PC-9 (cell line): ENCODE measurements at regions not wholly inside any gene's neighbourhood (a gene's known extent, or its start where the extent isn't known, plus 50 kb on each side); places are given as distances from the start of the nearest gene placed in this dataset.

ENCODE experiments used
- BruUV-seq: library from RNA; stranded (reverse); fragments of 400-500 nt; replicated peaks from 2 replicates; lab custom pipeline; 2021; lab: Mats Ljungman, UMichigan
- CTCF ChIA-PET: fragments of 300-600 bp; sonication (Branson Sonifier 250); formaldehyde crosslinking; loops from one replicate; lab custom pipeline; 2022; ENCODE audit warnings: antibody characterized with exemption; lab: Charles Lee
- POLR2A ChIA-PET: fragments of 300-600 bp; sonication (Branson Sonifier 250); formaldehyde crosslinking; loops from one replicate; lab custom pipeline; 2022; ENCODE audit warnings: antibody characterized with exemption; ENCODE audit not compliant: unreplicated experiment; lab: Charles Lee
- DNase-seq, 2 experiments: peaks; one replicate each; pipeline versions ENCODE4 v3.0.0 to v3.0.0-alpha.2; 2015 to 2022; ENCODE audit warnings: mixed read lengths in 1 of 2
- H2AFZ ChIP-seq: fragments of 200-600 bp; sonication (generic); 2 replicates; pipeline ENCODE4 v1.8.1; 2017; ENCODE audit warnings: antibody characterized with exemption
- H3F3A ChIP-seq: fragments of 200-600 bp; sonication (generic); 2 replicates; pipeline ENCODE4 v1.8.1; 2017; ENCODE audit warnings: antibody characterized with exemption, mild to moderate bottlenecking, low read depth; ENCODE audit not compliant: insufficient read depth
- H3K27ac ChIP-seq: fragments of 200-600 bp; sonication (generic); 2 replicates; pipeline ENCODE4 v1.6.1; 2016; ENCODE audit warnings: mixed run types
- H3K27me3 ChIP-seq: fragments of 200-600 bp; sonication (generic); 2 replicates; pipeline ENCODE4 v1.6.1; 2016; ENCODE audit warnings: low read depth, mixed run types; ENCODE audit not compliant: insufficient read depth
- H3K36me3 ChIP-seq: fragments of 200-600 bp; sonication (generic); 2 replicates; pipeline ENCODE4 v1.6.1; 2016; ENCODE audit warnings: low read depth, mixed run types
- H3K4me1 ChIP-seq: fragments of 200-600 bp; sonication (generic); replicated peaks from 2 replicates; pipeline ENCODE4 v1.6.1; 2016; ENCODE audit warnings: mixed run types; ENCODE audit not compliant: insufficient read depth
- H3K4me2 ChIP-seq: fragments of 200-600 bp; sonication (generic); 2 replicates; pipeline ENCODE4 v1.6.1; 2017; ENCODE audit warnings: mixed run types
- H3K4me3 ChIP-seq: fragments of 200-600 bp; sonication (generic); 2 replicates; pipeline ENCODE4 v1.6.1; 2016; ENCODE audit warnings: mixed run types
- H3K79me2 ChIP-seq: fragments of 200-600 bp; sonication (generic); 2 replicates; pipeline ENCODE4 v1.6.1; 2017; ENCODE audit warnings: low read depth, mixed run types
- H3K9me2 ChIP-seq: fragments of 200-600 bp; sonication (generic); 2 replicates; pipeline ENCODE4 v1.8.1; 2017; ENCODE audit warnings: mild to moderate bottlenecking; ENCODE audit not compliant: insufficient read depth
- H3K9me3 ChIP-seq: fragments of 200-600 bp; sonication (generic); 2 replicates; pipeline ENCODE4 v1.8.1; 2016; ENCODE audit warnings: low read depth; ENCODE audit not compliant: insufficient read depth
- H4K20me1 ChIP-seq: fragments of 200-600 bp; sonication (generic); 2 replicates; pipeline ENCODE4 v1.8.1; 2017; ENCODE audit not compliant: insufficient read depth
- EZH2 ChIP-seq: fragments of 200-600 bp; sonication (generic); IDR thresholded peaks from 2 replicates; pipeline ENCODE4 v1.8.0; 2017; ENCODE audit warnings: antibody characterized with exemption, low read depth
- intact Hi-C: fragments of 100-400 bp; cut with micrococcal nuclease; formaldehyde crosslinking; loops from one replicate; pipeline ENCODE4 v1.10.0; 2022; ENCODE audit not compliant: unreplicated experiment
- TF ChIP-seq, protein P1 (sequence below): fragments of 200-600 bp; sonication (generic); conservative IDR thresholded peaks from 2 replicates; pipeline ENCODE4 v1.6.1; 2017; ENCODE audit warnings: mixed run types, antibody characterized with exemption, mild to moderate bottlenecking, moderate library complexity

DNA sequence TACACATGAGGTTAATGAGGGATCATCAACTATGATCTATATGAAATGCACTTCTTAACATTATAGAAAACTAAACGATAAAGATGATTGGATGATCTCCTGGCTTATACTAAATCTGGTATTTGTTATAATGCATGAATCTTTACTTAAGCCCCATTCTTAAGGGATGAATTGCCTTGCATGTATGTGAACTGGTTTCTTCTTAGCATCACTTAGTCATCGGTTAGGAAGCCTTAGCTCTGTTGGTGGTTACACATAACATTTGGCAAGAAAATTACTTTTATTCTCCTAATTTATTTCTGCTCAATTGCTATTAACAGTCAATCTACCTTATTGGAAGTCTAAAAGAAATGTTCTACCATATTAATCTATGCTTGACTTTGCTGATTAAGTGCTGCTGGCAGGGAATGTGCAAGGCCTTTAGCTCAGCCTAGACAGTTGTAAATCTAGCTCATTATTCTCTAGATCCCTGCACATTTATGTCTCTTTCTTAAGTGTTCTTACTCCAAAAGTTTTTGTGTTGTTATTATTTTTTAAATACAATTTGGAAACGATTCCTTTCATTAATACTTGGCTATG, 356.0 kb downstream of the ZPLD1 start:
- H3K9me2 ChIP-seq: peaks cover 3% of the 10 kb centered on the region; the same call in 1 of the 2 replicates
- POLR2A ChIA-PET: no interaction called here
- TF ChIP-seq, protein P1, sequence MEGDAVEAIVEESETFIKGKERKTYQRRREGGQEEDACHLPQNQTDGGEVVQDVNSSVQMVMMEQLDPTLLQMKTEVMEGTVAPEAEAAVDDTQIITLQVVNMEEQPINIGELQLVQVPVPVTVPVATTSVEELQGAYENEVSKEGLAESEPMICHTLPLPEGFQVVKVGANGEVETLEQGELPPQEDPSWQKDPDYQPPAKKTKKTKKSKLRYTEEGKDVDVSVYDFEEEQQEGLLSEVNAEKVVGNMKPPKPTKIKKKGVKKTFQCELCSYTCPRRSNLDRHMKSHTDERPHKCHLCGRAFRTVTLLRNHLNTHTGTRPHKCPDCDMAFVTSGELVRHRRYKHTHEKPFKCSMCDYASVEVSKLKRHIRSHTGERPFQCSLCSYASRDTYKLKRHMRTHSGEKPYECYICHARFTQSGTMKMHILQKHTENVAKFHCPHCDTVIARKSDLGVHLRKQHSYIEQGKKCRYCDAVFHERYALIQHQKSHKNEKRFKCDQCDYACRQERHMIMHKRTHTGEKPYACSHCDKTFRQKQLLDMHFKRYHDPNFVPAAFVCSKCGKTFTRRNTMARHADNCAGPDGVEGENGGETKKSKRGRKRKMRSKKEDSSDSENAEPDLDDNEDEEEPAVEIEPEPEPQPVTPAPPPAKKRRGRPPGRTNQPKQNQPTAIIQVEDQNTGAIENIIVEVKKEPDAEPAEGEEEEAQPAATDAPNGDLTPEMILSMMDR: no peak
- no peak for TF ChIP-seq EZH2

DNA sequence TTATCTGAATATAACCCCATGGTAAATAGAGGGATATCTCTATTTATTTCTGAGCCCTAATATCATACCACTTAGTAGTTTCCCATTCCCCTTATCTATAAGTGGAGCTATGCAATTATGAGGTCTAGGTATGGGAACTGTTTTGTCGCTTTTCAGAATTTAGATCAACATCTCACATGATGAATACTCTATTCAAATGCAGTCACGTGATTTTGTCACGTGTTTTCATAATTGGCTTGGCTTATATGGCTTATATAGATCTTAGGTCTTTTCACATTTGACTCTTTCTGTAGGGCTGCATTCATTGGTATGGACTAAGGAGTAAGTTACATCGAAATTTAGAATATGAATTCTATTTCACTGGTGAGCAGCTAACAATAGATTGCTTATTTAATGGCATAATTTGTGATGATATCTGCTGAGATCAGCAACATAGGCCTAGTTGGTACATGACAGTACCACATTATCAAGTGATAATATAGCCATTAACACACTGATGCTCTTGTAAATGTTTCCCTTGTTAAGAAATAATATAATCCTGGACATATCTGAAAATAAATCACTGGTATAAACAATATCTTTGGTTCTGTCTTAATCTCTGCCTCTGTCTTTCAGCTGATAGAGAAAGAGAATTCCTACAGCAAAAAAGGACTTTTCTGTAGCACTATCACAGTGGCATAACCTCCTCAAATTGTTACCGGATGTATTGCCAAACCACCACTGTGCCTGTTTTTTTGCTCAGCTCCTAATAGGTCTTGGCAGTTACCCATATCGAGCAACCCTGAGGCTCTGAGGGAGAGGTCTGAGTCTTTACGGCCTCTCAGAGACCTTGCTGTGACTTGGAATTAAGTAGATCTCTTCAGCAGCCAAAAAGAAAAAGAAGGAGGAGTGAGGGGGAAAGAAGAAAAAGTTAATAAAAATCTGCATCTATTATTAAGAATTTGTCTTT, 357.1 kb downstream of the ZPLD1 start:
- intact Hi-C loops: no loop called here

More for the DNA sequence above, 356.0 kb downstream of the ZPLD1 start:
- H3K4me1 ChIP-seq: no peaks in the 10 kb centered on the region
- no peak overlapping the region for H2AFZ ChIP-seq
- no peaks in the 10 kb centered on the region; the same call in 1 of the 2 replicates for H3F3A ChIP-seq
- no peak overlapping the region for H3K4me2 ChIP-seq
- BruUV-seq: no TSS peak
- H3K27ac ChIP-seq: no peak overlapping the region
- no peaks in the 10 kb centered on the region for H3K36me3 ChIP-seq
- no peaks in the 10 kb centered on the region for H4K20me1 ChIP-seq
- intact Hi-C loops: no loop called here
- no peak for DNase-seq
- no peak overlapping the region for H3K4me3 ChIP-seq
- no peaks in the 10 kb centered on the region for H3K27me3 ChIP-seq
- no peaks in the 10 kb centered on the region for H3K9me3 ChIP-seq
- H3K79me2 ChIP-seq: no peaks in the 10 kb centered on the region
- CTCF ChIA-PET: no interaction called here

DNA sequence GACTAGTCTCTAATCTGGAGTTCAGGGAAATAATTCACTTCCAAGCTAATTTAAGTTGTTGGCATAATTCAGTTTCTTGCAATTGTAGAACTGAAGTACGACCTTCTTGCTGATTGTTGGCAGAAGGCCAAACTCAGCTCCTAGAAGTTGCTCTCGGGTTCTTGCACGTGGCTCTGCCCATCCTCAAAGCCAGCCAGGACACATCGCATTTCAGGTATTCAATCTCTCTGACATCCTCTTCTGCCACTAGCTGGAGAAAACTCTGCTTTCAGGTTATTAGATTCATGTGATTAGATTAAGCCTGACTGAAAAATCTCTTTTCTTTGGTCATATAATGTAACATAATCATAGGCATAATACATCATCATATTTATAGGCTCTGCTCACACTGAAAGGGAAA, 362.0 kb downstream of the ZPLD1 start:
- Histone ChIP-seq H3K27me3 (no peaks in the 10 kb centered on the region), H3K9me2 (no peaks in the 10 kb centered on the region; the same call in 1 of the 2 replicates), H3K4me3 (no peak overlapping the region), H3K79me2 (no peaks in the 10 kb centered on the region), H3K9me3 (peaks cover 7% of the 10 kb centered on the region; the same call in 1 of the 2 replicates), H3K36me3 (no peaks in the 10 kb centered on the region), H3K4me1 (no peaks in the 10 kb centered on the region), H3K27ac (no peak overlapping the region), H2AFZ (no peak overlapping the region), H3F3A (no peaks in the 10 kb centered on the region), H3K4me2 (no peak overlapping the region), H4K20me1 (no peaks in the 10 kb centered on the region)
- no peak for DNase-seq
- no TSS peak for BruUV-seq
- ChIA-PET CTCF (no interaction called here), POLR2A (no interaction called here)
- intact Hi-C loops: no loop called here
- no peak for TF ChIP-seq EZH2
- TF ChIP-seq, protein P1: no peak

More for the DNA sequence above, 357.1 kb downstream of the ZPLD1 start:
- no peaks in the 10 kb centered on the region for H3K36me3 ChIP-seq
- BruUV-seq: no TSS peak
- no peaks in the 10 kb centered on the region for H3K4me1 ChIP-seq
- CTCF ChIA-PET: no interaction called here
- no peaks in the 10 kb centered on the region for H3K79me2 ChIP-seq
- no peak for DNase-seq
- H3F3A ChIP-seq: no peaks in the 10 kb centered on the region
- H4K20me1 ChIP-seq: no peaks in the 10 kb centered on the region
- TF ChIP-seq EZH2: no peak
- TF ChIP-seq, protein P1: no peak
- H2AFZ ChIP-seq: no peak overlapping the region
- no peak overlapping the region for H3K4me2 ChIP-seq
- POLR2A ChIA-PET: no interaction called here
- H3K9me2 ChIP-seq: peaks cover 3% of the 10 kb centered on the region; the same call in 1 of the 2 replicates
- H3K27me3 ChIP-seq: no peaks in the 10 kb centered on the region
- no peak overlapping the region for H3K27ac ChIP-seq
- no peaks in the 10 kb centered on the region for H3K9me3 ChIP-seq
- H3K4me3 ChIP-seq: no peak overlapping the region
